Glomerular endothelial cell (primary cell): ENCODE measurements at regions not wholly inside any gene's neighbourhood (a gene's known extent, or its start where the extent isn't known, plus 50 kb on each side); places are given as distances from the start of the nearest gene placed in this dataset.

Source experiments
- DNase-seq: peaks from one replicate; pipeline ENCODE4 v3.0.0-alpha.2; 2011; ENCODE audit warnings: low read depth, low spot score; ENCODE audit errors: extremely low read depth

- DNase-seq = no peak
These were observed 358.1 kb downstream of the CDK5RAP2 start for GRCh38 chr9:120221844-120222243.

GRCh38 chr9:120214332-120214731 is 365.6 kb downstream of the CDK5RAP2 start:
- DNase-seq = no peak

GRCh38 chr9:120212853-120213200 is 367.1 kb downstream of the CDK5RAP2 start:
- no peak for DNase-seq

GRCh38 chr9:120212153-120212852 is 367.7 kb downstream of the CDK5RAP2 start:
- no peak for DNase-seq

- DNase-seq = no peak
These were observed 369.7 kb downstream of the CDK5RAP2 start for GRCh38 chr9:120210274-120210673.

DNA sequence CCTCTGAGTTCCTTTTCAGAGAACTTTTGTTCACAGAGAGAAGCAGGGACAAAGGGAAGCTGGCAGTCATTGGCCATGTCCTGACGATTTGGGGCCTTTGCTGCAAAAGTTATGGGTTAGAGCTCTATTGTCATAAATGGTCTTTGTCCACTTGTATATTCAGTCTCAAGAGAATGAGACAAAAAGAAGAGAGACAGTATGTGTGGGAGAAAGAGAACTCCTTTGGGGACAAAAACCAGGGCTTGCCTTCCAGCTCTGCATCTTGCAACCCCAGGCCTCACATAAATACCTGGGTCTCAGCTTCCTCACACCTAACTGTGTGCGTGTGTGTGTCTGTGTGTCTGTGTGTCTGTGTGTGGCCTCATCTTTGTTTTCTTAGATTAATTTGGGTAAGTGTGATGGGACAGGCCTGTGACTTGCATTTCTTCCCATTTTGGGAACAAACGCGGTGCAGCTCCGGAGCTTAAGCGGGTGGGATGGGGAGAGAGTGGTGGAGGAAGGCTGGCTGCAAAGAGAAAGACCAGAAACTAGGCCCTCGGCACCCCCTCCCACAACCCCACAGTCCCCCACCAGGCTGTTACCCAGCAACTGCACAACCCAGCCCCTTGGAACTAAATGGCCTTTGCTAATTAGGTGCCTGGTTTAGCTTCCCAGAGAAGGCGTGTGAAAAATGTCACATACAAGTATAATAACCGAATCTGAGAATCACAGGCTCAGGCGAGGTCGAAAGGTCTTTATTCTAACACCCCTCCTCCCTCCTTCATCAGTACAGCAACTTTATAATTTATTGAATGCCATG is 376.9 kb downstream of the CDK5RAP2 start:
- no peak for DNase-seq

DNA sequence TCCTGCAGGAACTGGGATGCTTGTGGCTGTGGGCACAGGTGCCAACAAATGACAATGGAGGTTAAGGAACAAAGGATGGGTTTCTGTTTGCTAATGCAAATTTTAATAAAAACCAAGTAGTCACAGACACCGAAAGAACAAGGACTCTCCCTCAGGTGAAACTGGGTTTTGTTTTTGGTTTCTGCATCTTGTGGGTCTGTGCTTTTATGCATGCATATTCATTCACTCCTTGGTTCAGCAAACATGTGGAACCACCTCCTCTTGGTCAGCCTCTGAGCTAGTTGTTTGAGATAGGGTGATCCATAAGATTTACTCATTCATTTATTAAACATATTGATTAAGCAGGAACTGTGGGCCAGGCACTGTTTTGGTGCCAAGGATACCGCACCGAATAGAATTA is 381.9 kb downstream of the CDK5RAP2 start:
- DNase-seq = no peak

GRCh38 chr9:120197605-120198004 is 382.4 kb downstream of the CDK5RAP2 start:
- no peak for DNase-seq

DNA sequence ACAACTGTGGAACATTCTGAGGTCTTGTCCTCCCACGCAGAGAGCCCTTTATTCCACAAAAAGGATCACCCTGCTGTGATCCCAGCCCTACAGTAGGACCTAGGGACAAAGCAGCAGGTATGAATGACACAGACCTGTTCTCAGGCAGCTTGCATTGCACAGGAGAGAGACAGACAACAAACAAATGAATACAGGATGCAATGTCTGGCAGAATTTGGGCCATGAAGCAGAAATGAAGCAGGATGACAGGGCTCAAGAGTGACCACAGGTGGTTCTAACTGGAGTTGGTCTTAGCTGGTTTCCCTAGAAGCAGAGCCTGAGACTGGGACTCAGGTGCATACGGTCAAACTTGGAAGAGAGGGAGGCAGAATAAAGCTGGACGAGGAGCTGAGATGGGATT is 388.8 kb downstream of the CDK5RAP2 start:
- DNase-seq = no peak

DNA sequence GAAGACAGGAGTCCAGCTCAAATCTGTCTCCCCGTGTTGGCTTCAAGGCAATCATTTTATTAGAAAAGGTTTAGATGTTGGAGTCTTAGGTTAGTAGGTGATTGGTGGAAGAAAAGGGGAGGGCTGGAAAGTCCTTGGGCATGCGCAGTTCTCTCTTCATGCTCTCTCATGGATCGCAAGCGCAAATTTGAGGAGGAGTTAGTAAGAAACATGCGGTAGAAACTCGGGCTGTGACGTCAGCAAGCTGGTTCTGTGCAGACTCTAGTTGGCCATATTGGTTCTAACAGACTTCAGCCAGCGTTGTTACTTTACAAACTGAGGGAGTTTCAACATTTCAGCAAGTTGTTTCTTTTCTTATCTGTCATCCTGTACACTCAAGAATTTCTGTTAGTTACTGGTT is 392.2 kb downstream of the CDK5RAP2 start:
- no peak for DNase-seq

DNA sequence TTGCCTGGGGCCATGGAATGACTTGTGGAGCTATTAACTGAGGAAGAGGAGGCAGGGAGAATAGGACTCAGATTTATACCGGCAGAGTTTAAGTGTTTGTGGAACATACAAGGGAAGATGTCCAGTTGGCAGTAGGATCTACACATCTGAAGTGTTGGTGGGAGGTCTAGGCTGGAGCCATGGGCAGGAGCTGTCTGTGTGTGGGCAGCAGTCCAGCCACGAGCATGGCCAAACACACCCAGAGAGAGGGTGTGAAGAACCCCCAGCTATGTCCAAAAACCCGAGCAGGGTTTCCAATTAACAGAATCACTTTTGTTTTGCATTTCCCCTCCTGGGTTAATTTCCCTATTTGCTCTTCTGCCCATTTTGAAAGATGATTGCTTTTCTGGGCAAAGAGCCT is 393.7 kb downstream of the CDK5RAP2 start:
- DNase-seq = no peak

GRCh38 chr9:120184266-120184665 is 395.7 kb downstream of the CDK5RAP2 start:
- no peak for DNase-seq

DNA sequence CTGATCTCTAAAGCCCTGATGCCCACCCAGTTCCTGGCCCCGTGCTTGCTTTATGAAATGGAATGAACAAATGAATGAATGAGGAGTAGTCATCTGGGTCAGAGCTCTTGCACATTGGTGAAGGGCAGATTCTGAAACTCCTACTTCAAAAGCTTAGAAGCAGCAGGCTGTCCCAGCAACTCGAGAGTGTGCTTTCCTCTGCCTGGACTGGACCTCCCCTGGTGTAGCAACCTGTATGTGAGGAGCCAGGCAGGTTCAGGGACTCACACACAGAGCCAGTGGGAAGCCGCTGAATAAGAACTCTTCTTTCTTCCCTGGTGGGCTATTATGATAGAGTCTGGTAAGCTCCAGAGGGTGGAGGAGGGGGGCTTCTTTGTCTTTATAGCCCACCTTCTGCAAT is 396.4 kb downstream of the CDK5RAP2 start:
- DNase-seq = no peak

DNA sequence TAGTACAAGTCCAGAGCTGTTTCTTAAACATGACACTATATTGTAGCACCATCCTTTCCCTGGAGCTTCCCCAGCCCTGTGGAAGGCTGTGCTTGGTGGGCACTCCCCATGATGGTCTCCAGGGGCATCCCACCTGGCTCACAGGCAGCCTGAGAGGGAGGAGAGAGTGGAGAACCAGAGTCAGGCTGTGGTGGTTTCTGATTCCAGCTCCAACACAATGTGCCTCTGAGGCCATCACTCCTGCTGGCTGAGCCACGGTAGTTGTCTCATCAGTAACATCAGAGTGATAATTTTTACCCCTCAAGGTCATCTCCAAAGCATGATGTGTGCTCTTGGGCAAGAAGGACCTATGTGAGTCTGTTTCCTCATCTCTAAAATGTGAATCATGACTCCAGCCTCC is 398.0 kb downstream of the CDK5RAP2 start:
- DNase-seq = no peak

DNA sequence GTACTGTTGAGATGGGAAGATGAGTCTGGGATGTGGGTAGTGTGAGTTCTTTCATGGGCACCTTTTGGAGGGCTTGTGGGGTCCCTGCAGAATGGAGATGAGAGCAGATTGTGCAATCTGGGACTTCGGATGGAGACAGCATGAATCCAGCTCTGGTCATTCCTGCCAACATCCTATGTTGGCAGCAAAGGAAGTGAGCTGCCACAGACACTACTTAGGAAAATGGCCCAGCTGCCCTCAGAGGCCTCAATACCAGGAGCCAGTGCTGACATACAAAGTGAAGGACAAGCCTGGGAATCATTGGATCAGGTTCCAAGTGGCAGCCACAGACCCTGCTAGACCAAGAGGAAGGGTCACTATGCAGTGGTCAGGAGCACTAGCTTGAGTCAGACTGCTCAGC is 402.8 kb downstream of the CDK5RAP2 start:
- no peak for DNase-seq

GRCh38 chr9:120175031-120175430 is 404.9 kb downstream of the CDK5RAP2 start:
- no peak for DNase-seq

GRCh38 chr9:120161776-120162175 is 418.2 kb downstream of the CDK5RAP2 start:
- DNase-seq = no peak

DNA sequence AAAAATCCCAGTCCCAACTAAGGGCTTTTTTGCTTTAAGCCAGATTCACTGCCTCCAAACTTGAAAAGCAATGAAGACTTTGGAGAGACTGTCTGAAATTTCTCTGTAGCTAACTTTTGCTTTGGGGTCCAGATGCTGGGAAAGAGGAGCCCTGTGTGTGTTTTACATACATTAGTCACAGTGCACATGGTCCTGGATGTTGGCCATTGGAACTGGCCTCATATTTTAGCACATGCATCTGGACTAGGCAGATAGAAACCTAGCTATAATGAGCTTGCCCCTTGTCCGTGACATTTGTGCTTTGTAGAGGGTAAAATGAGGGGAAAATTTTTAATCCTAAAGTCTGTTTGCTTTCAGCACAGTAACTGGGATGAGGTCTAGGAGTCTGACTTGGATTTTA is 421.7 kb downstream of the CDK5RAP2 start:
- DNase-seq = no peak

GRCh38 chr9:120156376-120156775 is 423.6 kb downstream of the CDK5RAP2 start:
- DNase-seq = no peak

DNA sequence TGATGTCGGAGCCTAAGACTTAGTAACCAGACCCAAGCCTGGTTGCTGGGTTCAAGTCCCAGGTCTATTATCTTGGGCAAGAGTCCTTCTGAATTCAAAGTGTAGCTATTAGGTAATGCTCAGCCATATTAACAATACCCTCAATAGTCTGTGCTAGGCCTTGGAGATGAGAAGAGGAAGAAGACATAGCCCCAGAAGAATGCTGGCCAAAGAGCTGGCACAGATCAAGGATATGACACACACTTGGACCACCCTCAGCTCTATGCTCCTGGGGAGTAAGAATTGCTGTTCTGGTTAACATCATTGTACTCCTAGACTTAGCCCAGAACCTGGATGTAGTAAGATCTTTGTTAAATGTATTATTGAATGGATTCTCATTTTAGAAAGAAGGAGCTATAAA is 426.7 kb downstream of the CDK5RAP2 start:
- DNase-seq = no peak

- DNase-seq = no peak
These were observed 427.7 kb downstream of the CDK5RAP2 start for GRCh38 chr9:120152295-120152694.

GRCh38 chr9:120151806-120152205 is 428.2 kb downstream of the CDK5RAP2 start:
- DNase-seq = no peak
